ENCODE measurements at regions not wholly inside any gene's neighbourhood (a gene's known extent, or its start where the extent isn't known, plus 50 kb on each side); places are given as distances from the start of the nearest gene placed in this dataset.

- peak; percentile 88 for TF ChIP-seq CTCF (IDR thresholded peaks at IDR 0.05; ENCODE audit: low read depth, low read length)
- no peak for TF ChIP-seq EZH2phosphoT487 (IDR thresholded peaks at IDR 0.05; ENCODE audit: low read depth)
These were observed 339.8 kb upstream of the PSMD7 start for GRCh38 chr16:73956587-73957494.
